Esophagus mucosa (tissue), 1 donor: ENCODE measurements at regions not wholly inside any gene's neighbourhood (a gene's known extent, or its start where the extent isn't known, plus 50 kb on each side); places are given as distances from the start of the nearest gene placed in this dataset.

Source experiments
- ATAC-seq: fragments of 200-7000 bp; cut with Tn5 transposase; one replicate; pipeline ENCODE4 v1.9.1; 2020
- donor health status: DM: yes; HTN: yes; CAD: no.

DNA sequence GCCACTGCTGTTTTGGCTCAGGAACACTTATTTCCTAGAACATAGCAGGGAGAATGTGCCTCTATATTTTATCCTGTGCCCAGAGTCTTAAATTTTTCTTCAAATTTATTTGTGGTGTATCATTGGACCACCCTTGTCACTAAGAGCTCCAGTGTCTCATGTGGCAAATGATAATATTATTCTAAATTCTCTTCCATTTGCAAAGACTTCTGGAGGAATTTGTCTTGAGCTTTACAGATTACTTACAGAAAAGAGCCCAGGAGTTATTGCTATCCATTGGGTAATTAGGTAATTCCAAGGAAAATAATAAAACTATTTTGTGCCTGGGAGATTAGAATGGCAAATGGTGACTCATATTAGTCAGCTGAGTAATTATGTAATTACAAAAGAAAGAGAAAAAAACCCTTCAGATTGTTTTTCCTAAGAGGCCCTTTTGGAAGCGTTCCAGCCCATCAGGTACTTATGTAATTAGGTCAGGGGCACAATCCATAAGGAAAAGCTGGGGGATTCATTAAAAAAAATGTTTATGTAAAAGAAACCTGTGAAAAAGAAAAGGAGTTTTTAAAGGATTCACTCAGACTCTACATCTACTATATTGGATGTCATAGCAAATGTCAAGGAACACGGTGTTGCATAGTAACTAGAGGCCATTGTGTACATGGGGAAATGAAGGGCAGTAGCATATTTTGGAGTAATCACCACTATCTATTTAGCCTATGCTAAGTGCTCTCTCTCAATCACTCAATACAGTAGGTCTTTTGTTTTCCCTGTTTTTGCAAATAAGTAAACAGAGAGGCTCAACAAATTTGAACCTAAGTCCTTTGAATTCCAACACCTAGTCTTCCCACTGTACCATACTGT lies 380.9 kb upstream of the RARB start:
- no peak for ATAC-seq

DNA sequence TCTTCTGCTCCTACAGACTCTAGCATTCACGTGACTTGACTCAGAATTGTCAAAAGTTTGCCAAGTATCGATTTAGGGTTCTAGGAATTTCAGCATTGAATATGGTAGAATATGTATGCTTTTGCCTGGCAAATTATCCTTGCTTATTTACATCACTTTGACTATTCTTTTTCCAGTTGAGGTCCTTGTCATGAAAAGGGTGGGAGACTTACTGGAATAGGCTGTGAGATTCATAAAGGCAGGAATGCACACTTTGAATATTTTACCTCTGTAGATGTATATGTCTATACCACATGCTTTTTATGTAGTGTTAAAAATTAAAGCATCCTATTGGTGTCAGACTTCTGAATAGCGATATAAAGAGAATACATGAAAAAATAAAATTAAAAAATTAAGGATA lies 378.8 kb upstream of the RARB start:
- ATAC-seq: no peak

DNA sequence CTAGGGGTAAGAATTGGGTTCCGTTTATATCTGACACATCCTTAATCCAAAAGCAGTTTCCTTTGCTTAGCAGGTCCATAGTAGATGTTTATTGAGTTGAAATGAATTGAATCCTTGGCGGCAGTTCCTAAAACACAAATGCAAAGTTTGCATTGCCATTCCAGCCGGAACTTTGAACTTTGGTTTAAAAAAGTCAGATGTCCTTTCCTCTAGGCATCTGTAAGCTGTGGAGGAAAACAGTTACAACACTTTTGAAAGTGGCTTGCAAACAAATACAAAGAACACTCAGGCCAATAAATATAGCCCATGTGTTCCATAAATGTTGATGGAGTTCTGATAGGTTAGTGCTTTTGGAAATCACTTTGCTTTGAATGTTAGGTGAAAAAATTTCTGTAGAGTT lies 374.7 kb upstream of the RARB start:
- no peak for ATAC-seq

DNA sequence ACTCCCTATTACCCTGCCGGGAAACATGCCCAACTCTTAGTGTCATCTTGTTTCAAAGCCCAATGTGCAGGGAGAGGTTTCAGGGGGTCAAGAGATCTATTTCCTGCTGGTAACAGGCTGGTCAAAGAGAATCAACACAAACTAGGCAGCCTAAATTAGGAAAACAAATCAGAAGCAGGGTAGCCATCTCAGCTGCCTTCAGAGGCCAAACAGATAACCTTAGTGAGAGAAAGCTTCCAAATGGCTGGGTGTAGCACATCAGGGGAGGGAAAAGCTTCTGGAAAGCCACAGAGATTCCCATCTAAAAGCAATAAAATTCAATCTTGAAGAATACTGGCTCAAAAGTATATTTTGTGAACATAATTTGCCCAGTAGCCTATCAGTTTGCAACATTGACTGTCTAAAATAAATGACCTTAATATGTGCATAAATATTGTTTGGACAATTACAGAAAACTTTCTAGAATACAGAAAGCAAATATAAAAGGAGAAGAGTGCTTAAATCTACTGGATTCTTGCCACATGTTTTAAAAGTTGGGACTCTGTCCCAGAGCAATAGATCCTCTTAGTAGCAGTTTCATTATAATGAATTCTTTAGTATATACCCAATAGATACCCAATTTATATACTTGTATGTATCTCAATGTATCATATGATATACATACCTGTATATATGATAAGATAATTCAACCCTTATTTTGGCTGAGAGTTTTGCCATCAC lies 371.9 kb upstream of the RARB start:
- no peak for ATAC-seq

DNA sequence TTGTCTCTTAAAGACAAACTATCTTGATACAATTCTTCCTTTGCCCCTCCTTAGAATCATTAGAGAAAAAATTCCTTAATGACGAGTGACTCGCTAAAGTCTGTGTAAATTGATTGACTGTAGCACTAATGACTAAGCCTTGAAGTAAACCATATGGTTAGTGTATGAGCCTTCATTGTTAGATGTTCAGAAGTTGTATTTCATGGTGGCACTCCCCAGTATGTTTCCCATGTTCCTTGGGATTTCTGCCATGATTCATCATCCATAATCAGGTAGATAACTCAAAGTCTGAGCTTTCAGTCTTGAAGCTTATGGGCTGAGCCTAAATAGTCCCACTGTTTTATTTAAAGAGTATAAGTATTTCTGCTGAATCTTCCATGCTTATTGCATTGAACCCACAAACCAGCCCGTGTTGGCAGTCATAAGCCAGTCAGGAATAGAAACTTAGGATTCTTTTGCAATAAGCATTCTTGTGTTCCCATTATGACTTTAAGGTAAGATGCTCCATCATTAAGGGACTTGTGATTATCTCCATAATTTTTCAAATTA lies 371.2 kb upstream of the RARB start:
- ATAC-seq: peak; percentile 33

DNA sequence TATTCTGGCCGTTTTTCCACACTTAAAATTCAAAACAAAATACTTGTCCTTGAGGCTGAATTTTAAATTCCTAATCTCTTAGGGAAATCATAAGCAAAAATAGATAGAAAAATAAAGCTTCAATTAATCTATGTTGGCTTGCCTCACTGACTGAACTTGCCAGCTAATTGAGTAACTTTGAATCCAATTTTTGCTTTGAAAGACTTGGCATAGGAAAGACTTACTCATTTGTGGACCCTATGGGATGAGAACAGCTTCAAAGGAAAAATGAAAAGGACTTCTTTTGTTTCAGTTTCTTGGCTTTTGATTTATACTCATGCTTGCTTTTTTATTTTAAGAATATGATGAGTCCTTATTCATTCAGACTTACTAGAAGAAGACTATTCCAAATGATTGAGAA lies 370.7 kb upstream of the RARB start:
- no peak for ATAC-seq

DNA sequence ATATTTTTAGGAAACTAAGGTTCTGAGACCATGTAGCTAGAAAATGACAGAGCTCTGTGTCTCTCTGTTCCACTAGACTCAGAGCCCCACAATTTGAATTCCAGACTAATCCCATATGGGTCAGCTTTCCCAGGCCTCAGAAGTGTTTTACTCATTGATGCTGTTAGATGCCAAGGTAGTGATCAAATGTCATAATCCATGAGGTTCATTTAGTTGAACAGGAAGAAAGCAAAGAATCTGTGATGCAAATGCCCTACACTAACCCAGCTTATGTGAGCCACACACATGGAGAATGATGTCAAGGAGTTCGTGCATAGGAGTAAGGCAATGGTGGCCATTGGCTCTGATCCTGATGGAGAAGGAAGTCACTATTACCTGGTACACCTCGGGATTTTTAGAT lies 363.4 kb upstream of the RARB start:
- no peak for ATAC-seq

DNA sequence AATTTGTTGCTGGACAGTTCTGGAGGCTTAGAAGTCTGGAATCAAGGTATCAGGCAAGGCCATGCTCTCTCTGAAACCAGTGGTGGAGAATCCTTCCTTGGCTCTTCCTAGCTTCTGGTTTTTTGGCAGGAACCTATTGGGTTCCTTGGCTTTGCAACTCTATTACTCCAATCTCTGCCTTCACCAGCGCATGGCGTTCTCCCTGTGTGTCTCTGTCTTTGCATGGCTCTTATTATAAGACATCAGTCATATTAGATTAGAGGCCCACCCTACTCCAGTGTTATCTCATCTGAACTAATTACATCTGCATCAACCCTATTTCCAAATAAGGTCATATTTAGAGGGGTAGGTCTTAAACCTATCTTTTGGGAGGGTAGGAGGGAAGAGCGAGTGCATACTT lies 358.1 kb upstream of the RARB start:
- no peak for ATAC-seq

DNA sequence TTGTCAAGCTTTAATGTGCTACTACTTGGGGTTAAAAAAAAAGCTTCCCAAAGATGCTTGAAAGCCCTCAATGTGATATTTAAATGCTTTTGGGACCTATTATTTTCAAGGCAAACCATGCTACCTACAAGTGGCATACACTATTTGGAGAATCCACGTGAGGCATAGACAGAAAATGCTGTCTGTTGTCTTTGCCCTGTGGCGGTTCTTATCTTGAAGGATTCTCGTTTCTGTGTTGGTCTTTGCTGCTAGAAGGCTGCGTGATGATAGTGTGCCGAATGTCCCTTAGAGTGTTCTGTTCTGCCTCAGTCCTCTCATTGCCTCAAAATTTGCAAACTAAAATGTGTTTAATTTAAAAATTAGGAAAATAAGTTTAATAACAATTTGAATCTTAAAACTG lies 356.2 kb upstream of the RARB start:
- ATAC-seq: no peak

DNA sequence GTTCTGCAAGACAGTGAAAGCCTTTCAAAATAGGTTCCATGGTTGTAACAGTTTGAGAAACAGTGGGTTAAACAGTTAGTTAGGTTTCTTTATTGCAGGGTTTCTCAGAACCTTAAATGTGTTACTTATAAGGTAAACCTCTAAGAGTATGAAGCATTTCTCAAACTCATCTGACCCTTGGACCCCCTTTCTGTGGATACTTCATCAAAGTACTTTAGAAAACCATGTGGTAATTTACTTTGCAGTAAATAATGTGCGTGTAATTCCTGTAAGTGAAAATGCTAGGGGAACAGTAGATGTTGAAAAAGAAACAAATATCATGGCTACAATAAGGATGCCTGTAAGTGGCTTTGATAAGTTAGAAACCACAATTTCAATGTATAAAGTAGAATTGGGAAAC lies 354.6 kb upstream of the RARB start:
- no peak for ATAC-seq

DNA sequence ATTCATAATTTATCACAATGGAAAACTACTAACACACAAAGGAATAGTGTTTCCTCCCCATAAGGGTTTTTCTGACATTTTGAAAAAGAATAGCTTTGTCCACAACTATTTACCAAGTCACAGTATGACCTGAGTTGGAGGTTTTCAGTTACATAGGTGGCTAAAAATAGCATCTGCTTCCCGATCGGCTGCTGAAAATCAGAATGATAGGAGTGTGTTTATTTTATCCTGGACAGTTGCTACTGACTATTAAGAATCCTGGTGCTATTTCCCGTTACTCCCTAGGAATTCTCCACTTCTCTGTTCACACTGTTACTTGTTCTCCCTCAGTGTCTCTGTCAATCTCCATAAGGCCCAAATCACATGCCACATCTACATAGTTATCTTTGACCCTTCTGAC lies 353.9 kb upstream of the RARB start:
- ATAC-seq: no peak

DNA sequence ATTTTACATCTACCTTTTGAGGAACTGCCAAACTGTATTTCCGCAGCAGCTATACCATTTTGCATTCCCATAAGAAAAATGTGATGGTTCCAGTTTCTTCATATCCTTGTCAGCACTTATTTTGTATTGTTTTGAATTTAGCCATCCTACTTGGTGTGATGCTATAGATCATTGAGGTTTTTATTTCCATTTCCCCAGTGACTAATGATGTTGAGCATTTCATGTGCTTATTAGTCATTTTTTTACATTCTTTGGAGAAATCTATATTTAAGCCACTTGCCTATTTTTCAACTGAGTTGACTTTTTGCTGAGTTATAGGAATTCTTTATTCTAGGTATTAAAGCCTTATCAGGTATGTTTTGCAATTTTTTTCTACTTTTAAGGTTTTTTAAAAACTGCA lies 347.6 kb upstream of the RARB start:
- no peak for ATAC-seq

DNA sequence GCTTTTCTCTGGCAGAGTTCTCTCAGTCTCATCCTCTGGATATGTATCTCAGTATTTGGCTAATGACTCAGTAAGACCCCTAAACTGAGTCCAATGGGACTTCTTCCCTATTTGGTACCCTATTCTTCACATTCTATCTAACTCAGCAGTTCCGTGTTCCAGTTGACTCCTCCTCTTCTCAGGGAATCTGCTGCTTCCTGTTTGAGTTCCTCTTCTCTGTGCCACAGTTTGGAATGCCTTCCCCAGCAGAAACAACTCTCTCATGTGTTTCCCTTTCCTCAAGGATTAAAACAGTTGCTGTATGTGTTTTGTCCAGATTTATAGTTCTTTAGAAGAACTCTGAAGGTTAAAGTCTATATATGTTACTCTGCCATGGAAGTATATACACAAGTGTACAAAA lies 344.0 kb upstream of the RARB start:
- ATAC-seq: no peak

DNA sequence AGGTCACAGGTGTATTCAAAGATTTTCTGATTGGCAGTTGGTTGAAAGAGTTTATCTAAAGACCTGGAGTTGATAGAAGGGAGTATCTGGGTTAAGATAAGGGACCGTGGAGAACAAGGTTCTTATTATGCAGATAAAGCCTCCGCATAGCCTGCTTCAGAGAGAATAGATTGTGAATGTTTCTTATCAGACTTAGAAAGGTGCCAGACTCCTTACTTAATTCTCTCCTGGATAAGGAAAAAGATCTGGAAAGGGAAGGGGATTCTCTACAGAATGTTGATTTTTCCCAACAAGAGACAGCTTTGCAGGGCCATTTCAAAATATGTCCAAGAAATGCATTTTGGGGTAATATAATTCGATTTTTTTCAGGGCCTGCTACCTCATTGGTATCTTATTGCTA lies 341.3 kb upstream of the RARB start:
- no peak for ATAC-seq

DNA sequence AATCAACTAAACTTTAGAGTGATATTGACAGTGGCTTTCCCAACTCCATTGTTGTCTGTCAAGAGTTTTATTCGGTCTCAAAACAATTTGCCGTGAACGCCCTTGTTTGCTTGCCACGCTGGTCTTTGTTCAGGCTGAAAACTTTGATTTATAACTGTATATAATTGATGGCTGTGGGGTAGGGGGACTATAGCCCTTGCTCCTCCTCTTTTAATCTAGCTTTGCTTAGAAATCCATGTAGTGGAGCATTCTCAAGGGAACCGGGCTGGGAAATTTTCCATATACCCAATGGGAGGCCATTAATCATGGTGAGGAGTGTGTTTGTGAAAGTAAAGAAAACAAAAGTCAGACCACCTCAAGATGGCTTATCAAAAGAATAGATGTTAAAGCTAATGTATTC lies 339.8 kb upstream of the RARB start:
- ATAC-seq: no peak

DNA sequence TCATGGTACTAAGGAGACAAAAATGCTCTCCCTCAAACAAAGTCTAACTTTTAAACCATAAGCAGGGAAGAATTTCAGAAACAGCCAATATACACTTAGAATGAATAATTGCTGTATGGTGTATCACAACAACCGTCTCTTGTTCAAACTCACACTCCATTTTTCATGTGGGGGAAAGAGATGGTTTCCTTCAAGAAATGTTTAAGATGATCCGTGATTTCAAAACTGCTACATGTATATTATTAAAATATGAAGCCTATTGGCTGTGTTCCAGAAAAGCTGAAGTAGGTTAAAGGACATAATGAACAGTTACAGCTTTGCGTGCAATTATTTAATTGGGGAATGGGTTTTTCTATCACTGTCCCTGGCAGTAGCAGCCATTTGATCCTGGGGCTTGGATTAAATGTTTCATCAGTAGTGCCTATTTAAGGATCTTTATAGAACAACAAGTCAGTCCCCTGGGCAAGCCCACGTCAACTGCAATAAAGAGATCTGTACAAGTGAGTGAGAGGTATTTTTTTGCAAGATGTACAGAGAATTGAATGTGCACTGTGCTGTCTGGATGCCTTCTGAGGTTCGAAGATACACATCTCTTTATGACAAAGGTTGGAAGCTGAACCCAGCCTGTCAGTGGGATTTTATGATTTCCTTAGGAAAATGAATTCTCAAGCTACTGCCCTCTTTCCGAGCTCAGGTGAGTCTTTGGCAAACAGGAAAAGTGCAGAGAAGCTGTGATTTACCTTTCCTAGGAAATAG lies 337.2 kb upstream of the RARB start:
- no peak for ATAC-seq

DNA sequence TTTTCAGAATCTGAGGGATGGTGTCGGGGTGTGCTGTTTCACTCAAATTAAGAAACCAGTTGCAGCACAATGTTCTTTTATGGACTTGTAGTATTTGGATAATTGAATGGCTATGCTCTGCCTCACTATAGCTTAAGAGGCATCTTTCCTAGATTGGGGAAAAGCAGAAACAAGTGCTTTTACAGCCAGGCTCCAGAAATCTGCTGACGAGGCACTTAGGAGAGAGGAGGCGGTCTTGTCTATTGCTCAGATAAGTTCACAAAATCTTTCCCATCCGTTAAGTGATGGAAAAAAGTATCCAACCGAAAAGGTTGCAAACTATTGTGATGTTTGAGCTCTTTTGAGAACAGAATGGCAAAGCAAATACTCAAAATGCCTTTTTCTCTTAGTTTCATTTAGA lies 336.1 kb upstream of the RARB start:
- no peak for ATAC-seq

DNA sequence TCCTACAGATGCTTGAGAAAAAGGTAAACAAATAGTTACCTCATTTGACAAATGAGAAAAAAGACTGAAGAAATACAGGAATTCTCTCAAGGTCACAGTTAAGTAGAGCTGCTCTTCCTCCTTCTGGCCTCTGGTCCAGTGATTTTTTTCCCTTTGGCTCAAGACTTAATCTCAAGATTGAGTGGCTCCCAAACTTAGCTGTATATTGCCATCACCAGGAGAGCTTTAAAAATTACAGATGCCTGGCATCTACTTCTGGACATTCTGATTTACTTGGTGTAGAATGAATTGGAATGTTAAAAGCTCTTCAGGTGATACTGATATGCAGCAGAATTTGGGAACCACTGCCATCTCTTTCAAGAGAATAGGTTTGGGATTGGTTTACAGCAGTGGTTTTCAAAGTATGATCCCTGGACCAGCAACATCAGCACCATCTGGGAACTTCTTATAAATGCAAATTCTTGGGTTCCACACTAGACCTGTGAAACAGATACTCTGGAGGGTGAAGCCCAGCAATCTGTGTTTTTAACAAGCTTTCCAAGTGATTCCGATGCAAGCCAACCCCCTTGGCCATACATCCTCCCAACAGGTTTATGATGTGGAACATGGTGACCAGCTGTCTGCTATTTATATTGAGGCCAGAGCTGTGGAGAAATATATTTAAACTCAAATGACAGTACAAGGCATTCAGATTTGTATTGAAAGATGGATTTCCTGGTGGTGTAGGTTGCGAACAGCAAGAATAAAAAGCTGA lies 333.0 kb upstream of the RARB start:
- ATAC-seq: no peak

DNA sequence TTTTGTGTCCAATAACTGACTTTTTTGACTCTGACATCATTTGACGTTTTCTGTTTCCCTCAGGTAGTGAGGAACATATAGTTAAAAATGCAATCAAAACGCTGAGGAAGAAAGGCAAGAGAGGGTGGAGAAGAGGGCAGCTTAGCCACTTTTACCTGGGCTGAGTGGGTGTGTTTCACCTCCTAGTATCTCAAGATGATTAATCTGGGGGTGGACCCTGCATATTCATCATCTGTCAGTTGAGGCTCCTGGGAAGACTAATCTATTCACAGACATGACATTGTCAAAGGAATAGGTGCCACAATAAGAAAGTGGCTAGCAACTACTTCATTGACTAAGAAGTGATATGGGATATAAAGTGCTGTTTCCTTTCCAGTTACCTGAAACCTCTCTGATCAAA lies 331.5 kb upstream of the RARB start:
- ATAC-seq: no peak

DNA sequence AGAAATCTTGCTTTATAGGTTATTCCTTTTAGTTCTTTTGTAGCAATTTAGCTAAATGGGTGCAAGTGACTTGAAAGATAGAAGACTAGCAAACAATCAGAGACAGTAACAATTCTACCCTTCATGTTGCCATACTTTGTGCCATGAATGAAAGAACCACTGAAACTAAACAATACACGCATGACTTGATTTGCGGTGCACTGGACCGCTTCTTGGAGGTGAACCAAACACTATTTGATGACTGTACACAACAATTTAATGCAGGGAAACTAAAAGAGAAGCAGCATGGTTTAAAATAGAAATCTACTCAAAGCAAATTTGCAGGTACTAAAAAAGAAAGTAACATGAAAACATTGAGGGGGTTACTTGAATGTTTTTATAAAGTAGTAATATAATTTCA lies 331.0 kb upstream of the RARB start:
- no peak for ATAC-seq

DNA sequence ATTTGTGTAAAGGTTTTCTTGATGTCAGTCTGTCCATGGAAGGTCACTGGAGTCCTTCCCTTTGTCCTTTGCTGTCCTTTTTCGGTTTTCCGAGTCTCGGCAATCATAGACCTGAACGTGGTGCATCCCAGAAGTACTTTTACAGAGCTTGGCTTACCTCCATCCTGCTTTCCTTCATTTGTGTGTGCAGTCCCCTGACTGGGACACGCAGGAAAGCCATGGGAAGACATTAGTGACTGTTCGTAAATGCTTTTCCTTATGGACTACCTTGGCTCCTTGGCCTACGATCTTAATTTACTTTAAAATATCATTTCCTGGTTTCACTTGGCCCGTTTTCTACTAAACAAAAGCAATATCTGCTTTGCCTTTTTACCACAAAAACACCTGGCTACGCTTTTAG lies 328.4 kb upstream of the RARB start:
- no peak for ATAC-seq

DNA sequence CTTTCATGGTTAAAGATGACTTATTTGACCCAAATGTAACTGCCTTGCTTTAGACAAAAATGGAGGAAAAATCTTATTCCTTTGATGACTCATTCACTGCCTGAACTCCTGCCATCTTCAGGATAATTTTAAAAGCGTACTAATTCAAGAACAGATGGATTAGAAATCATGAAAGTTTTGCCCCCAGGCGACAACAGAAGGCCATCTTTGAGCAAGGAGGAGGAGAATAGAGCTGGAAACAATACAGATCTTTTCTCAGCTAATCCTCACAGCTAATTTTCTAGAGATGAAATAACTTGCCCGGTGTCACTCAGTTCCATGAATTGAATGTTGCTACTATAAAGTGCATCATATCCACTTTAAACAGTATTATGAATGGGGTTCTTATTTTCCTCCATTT lies 324.7 kb upstream of the RARB start:
- no peak for ATAC-seq
